ENCODE measurements at regions not wholly inside any gene's neighbourhood (a gene's known extent, or its start where the extent isn't known, plus 50 kb on each side); places are given as distances from the start of the nearest gene placed in this dataset.

DNA sequence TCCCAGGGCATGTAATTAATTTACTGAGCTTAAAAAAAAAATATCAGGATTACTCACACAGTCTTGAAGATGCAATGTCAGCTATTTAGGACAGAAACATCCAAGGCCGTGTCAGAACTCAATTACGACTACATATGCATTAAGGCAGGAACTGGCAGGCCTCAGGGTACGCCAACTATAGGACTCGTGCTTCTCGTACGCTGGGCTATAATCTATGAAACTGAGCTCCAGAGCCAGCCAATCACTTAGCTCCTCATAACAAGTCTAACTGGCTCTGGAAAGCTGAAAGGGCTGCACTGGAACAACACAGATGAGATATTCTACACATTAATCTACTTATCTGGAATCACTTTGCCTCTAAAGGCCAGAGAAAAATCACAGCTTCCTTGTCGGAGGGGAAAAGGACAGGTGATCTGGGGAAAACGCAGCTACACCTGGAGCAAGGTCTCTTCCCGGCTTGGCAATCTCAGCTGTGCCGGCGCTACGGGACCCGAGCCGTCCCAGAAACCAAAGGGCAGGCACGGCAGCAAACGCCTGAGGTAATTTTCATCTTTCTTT lies 212.0 kb downstream of the DEPDC1B start (continued):
- no peak for TF ChIP-seq ZFP36 (IDR thresholded peaks at IDR 0.05; ENCODE audit: borderline replicate concordance, low read depth, low read length, partially characterized antibody)
- TF ChIP-seq, protein P1, sequence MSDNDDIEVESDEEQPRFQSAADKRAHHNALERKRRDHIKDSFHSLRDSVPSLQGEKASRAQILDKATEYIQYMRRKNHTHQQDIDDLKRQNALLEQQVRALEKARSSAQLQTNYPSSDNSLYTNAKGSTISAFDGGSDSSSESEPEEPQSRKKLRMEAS (IDR thresholded peaks at IDR 0.05) = peak; percentile 34; the same call in 1 of the 2 replicates
- no peak; the same call in 1 of the 2 replicates for TF ChIP-seq NFYC (CRISPR knock-in tag; IDR thresholded peaks at IDR 0.05)
- TF ChIP-seq HDAC1 (CRISPR knock-in tag; IDR thresholded peaks at IDR 0.05) = 0 out of 2 replicates have a peak, but pooled peaks have one; percentile 8
- no peak; the same call in 1 of the 2 replicates for TF ChIP-seq ZNF430 (CRISPR knock-in tag; IDR thresholded peaks at IDR 0.05)
- 0 out of 2 replicates have a peak, but pooled peaks have one; percentile 13 for TF ChIP-seq SATB2 (CRISPR knock-in tag; IDR thresholded peaks at IDR 0.05)
- TF ChIP-seq MED8 (CRISPR knock-in tag; IDR thresholded peaks at IDR 0.05; ENCODE audit: insufficient replicate concordance) = no peak
- peak; percentile 63 for TF ChIP-seq KMT2A (CRISPR knock-in tag; IDR thresholded peaks at IDR 0.05)
- no peak for TF ChIP-seq ZNF326 (CRISPR knock-in tag; IDR thresholded peaks at IDR 0.05; ENCODE audit: borderline replicate concordance)
- TF ChIP-seq CENPX (CRISPR knock-in tag; IDR thresholded peaks at IDR 0.05) = no peak
- no peak for TF ChIP-seq ETS1 (CRISPR knock-in tag; IDR thresholded peaks at IDR 0.05)
- TF ChIP-seq JUNB (CRISPR knock-in tag; IDR thresholded peaks at IDR 0.05; ENCODE audit: borderline replicate concordance) = no peak
- TF ChIP-seq ZNF329 (CRISPR knock-in tag; IDR thresholded peaks at IDR 0.05; ENCODE audit: low read depth) = no peak
- no peak for TF ChIP-seq ZNF234 (CRISPR knock-in tag; conservative IDR thresholded peaks at IDR 0.05)
- no peak for TF ChIP-seq BATF2 (CRISPR knock-in tag; IDR thresholded peaks at IDR 0.05)
- no peak for TF ChIP-seq ZBTB3 (CRISPR knock-in tag; IDR thresholded peaks at IDR 0.05; ENCODE audit: borderline replicate concordance, low read depth)
- TF ChIP-seq ZNF605 (CRISPR knock-in tag; IDR thresholded peaks at IDR 0.05) = 0 out of 2 replicates have a peak, but pooled peaks have one; percentile 27
- 0 out of 2 replicates have a peak, but pooled peaks have one; percentile 30 for TF ChIP-seq ZBTB43 (CRISPR knock-in tag; conservative IDR thresholded peaks at IDR 0.05)
- TF ChIP-seq ZNF317 (CRISPR knock-in tag; IDR thresholded peaks at IDR 0.05) = no peak
- TF ChIP-seq ZFX (CRISPR knock-in tag; IDR thresholded peaks at IDR 0.05; ENCODE audit: low read depth) = peak; percentile 57
- no peak for TF ChIP-seq ZNF598 (CRISPR knock-in tag; IDR thresholded peaks at IDR 0.05; ENCODE audit: borderline replicate concordance)
- TF ChIP-seq SRF (IDR thresholded peaks at IDR 0.05; ENCODE audit: low read depth, low read length) = no peak
- TF ChIP-seq ZNF720 (CRISPR knock-in tag; IDR thresholded peaks at IDR 0.05) = no peak
- no peak for TF ChIP-seq PBX2 (CRISPR knock-in tag; IDR thresholded peaks at IDR 0.05)
- 0 out of 2 replicates have a peak, but pooled peaks have one; percentile 6 for TF ChIP-seq MEF2D (CRISPR knock-in tag; IDR thresholded peaks at IDR 0.05)
- no peak for TF ChIP-seq KDM6A (CRISPR knock-in tag; IDR thresholded peaks at IDR 0.05; ENCODE audit: low read depth)
- no peak for TF ChIP-seq CHD4 (IDR thresholded peaks at IDR 0.05; ENCODE audit: borderline replicate concordance, low read length)
